Loucy (cell line): ENCODE measurements at regions not wholly inside any gene's neighbourhood (a gene's known extent, or its start where the extent isn't known, plus 50 kb on each side); places are given as distances from the start of the nearest gene placed in this dataset.

Experiments
- H2AFZ ChIP-seq: fragments of 200-600 bp; sonication (generic); 2 replicates; pipeline ENCODE4 v1.6.0; 2016; ENCODE audit warnings: antibody characterized with exemption, mild to moderate bottlenecking, low read length, moderate library complexity
- H3F3A ChIP-seq: fragments of 200-600 bp; 2 replicates; pipeline ENCODE4 v1.6.0; 2016; ENCODE audit warnings: antibody characterized with exemption, low read depth, mild to moderate bottlenecking
- H3K27me3 ChIP-seq: fragments of 200-600 bp; sonication (generic); 2 replicates; pipeline ENCODE4 v1.6.1; 2014; ENCODE audit warnings: low read length, mild to moderate bottlenecking; ENCODE audit not compliant: insufficient read depth, poor library complexity, severe bottlenecking
- H3K36me3 ChIP-seq: fragments of 200-600 bp; sonication (generic); 2 replicates; pipeline ENCODE4 v1.6.1; 2016; ENCODE audit warnings: low read length; ENCODE audit not compliant: insufficient read depth
- H3K4me1 ChIP-seq: fragments of 200-600 bp; sonication (generic); 2 replicates; pipeline ENCODE4 v1.5.1; 2014; ENCODE audit warnings: low read length, mild to moderate bottlenecking; ENCODE audit not compliant: insufficient read depth, poor library complexity, severe bottlenecking
- H3K4me2 ChIP-seq: fragments of 200-600 bp; sonication (generic); 2 replicates; pipeline ENCODE4 v1.6.0; 2014; ENCODE audit warnings: antibody characterized with exemption, low read length, low read depth, mild to moderate bottlenecking; ENCODE audit not compliant: poor library complexity, severe bottlenecking
- H3K4me3 ChIP-seq: fragments of 200-600 bp; sonication (generic); 2 replicates; pipeline ENCODE4 v1.5.1; 2014; ENCODE audit warnings: low read length, mild to moderate bottlenecking, mixed read lengths; ENCODE audit not compliant: poor library complexity, severe bottlenecking
- H3K79me2 ChIP-seq: fragments of 200-600 bp; sonication (generic); 2 replicates; pipeline ENCODE4 v1.6.1; 2014; ENCODE audit warnings: low read length; ENCODE audit not compliant: insufficient read depth
- H3K9ac ChIP-seq: fragments of 200-600 bp; sonication (generic); 2 replicates; pipeline ENCODE4 v1.6.0; 2014; ENCODE audit warnings: mild to moderate bottlenecking, low read depth, low read length, moderate library complexity; ENCODE audit not compliant: poor library complexity, severe bottlenecking
- H3K9me2 ChIP-seq: fragments of 200-600 bp; sonication (generic); replicated peaks from 2 replicates; pipeline ENCODE4 v1.6.1; 2016; ENCODE audit warnings: low read depth, low read length, mixed read lengths
- H3K9me3 ChIP-seq: fragments of 200-600 bp; sonication (generic); 2 replicates; pipeline ENCODE4 v1.6.1; 2014; ENCODE audit warnings: mild to moderate bottlenecking, antibody characterized with exemption, low read length, low read depth; ENCODE audit not compliant: insufficient read depth
- H4K20me1 ChIP-seq: fragments of 200-600 bp; sonication (generic); 2 replicates; pipeline ENCODE4 v1.6.0; 2014; ENCODE audit warnings: antibody characterized with exemption, low read length, mild to moderate bottlenecking; ENCODE audit not compliant: insufficient read depth, poor library complexity, severe bottlenecking
- EZH2phosphoT487 ChIP-seq: fragments of 200-600 bp; IDR thresholded peaks from 2 replicates; pipeline ENCODE4 v1.6.1; 2018; ENCODE audit warnings: antibody characterized with exemption, mild to moderate bottlenecking, moderate library complexity, borderline replicate concordance
- TF ChIP-seq, protein P1 (sequence below): fragments of 200-600 bp; sonication (generic); conservative IDR thresholded peaks from 2 replicates; pipeline ENCODE4 v1.5.1; 2014; ENCODE audit warnings: mild to moderate bottlenecking, antibody characterized with exemption, low read length

DNA sequence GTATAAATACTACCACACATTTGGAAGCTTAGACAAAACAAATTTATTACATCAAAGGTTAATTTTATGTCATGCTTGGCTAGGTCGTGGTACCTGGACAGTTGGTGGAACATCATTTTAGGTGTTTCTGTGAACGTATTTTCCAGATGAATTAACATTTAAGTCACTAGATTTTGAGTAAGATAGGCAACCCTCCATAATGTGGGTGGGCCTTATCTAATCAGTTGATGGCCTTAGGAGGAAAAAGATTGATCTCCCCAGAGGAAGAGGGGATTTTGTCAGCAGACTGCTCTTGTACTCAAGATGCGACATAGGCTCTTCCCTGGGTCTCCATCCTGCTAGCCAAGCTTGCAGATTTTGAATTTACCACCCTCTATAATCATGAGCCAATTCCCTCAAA, 85.0 kb downstream of the RPRM start:
- Histone ChIP-seq H3K79me2 (no peaks in the 10 kb centered on the region), H2AFZ (no peak overlapping the region), H3K4me1 (no peaks in the 10 kb centered on the region), H3K9ac (no peak overlapping the region), H3K36me3 (no peaks in the 10 kb centered on the region), H3F3A (no peaks in the 10 kb centered on the region), H3K4me2 (no peak overlapping the region), H4K20me1 (no peaks in the 10 kb centered on the region), H3K4me3 (no peak overlapping the region), H3K9me2 (no peaks in the 10 kb centered on the region), H3K27me3 (no peaks in the 10 kb centered on the region), H3K9me3 (no peaks in the 10 kb centered on the region)
- TF ChIP-seq, protein P1, sequence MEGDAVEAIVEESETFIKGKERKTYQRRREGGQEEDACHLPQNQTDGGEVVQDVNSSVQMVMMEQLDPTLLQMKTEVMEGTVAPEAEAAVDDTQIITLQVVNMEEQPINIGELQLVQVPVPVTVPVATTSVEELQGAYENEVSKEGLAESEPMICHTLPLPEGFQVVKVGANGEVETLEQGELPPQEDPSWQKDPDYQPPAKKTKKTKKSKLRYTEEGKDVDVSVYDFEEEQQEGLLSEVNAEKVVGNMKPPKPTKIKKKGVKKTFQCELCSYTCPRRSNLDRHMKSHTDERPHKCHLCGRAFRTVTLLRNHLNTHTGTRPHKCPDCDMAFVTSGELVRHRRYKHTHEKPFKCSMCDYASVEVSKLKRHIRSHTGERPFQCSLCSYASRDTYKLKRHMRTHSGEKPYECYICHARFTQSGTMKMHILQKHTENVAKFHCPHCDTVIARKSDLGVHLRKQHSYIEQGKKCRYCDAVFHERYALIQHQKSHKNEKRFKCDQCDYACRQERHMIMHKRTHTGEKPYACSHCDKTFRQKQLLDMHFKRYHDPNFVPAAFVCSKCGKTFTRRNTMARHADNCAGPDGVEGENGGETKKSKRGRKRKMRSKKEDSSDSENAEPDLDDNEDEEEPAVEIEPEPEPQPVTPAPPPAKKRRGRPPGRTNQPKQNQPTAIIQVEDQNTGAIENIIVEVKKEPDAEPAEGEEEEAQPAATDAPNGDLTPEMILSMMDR = no peak
- no peak for TF ChIP-seq EZH2phosphoT487

DNA sequence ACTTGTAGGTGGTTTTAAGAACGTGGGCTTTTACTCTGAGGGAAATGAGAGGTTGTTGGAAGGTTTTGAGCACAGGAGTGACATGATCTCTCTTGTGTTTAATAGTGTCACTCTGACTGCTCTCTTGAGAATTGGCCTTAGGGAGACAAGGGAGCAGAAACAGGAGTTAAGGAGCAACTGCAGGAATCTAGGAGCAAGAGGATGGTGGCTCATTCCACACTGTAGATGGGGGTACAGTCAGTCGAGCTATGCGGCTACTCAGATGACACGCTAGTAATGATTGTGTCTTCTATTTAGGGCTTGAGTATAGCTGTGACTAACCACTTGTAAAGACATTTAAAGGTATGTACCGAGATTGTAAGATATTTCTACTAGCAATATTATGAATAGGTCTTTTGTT, 87.4 kb downstream of the RPRM start:
- H3K9ac ChIP-seq = no peak overlapping the region
- no peak overlapping the region for H3K4me2 ChIP-seq
- H3K9me3 ChIP-seq = no peaks in the 10 kb centered on the region; the same call in 1 of the 2 replicates
- H3K9me2 ChIP-seq = no peaks in the 10 kb centered on the region
- no peak overlapping the region for H3K4me3 ChIP-seq
- no peaks in the 10 kb centered on the region for H3F3A ChIP-seq
- H4K20me1 ChIP-seq = no peaks in the 10 kb centered on the region
- no peaks in the 10 kb centered on the region for H3K79me2 ChIP-seq
- H3K27me3 ChIP-seq = no peaks in the 10 kb centered on the region
- no peaks in the 10 kb centered on the region for H3K4me1 ChIP-seq
- no peak overlapping the region for H2AFZ ChIP-seq
- H3K36me3 ChIP-seq = no peaks in the 10 kb centered on the region
- TF ChIP-seq, protein P1 = no peak
- no peak for TF ChIP-seq EZH2phosphoT487

DNA sequence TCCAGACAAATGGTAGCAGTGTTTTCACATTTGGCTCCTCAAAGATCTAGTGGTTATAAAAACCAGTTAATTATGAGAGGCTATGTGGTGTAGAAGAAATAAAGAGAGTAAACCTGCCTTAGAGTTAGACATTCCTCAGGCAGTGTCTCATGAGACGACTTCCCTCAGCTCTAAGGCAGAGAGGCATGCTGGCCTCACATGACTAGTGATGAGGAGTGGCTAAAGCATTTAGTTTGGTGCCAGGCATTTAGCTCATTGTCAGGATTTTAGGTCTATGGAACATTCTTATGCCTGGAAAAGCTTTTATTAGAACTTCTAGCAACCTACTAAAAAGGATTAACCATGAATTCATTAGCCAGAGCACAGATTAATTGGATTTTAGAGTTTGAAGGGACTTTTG, 90.3 kb downstream of the RPRM start:
- Histone ChIP-seq H4K20me1 (no peaks in the 10 kb centered on the region), H3K9me2 (no peaks in the 10 kb centered on the region), H3K9ac (no peak overlapping the region), H3K9me3 (no peaks in the 10 kb centered on the region; the same call in 1 of the 2 replicates), H3K4me2 (no peak overlapping the region), H3F3A (no peaks in the 10 kb centered on the region), H3K36me3 (no peaks in the 10 kb centered on the region), H3K4me3 (no peak overlapping the region), H3K4me1 (no peaks in the 10 kb centered on the region), H2AFZ (no peak overlapping the region), H3K79me2 (no peaks in the 10 kb centered on the region), H3K27me3 (no peaks in the 10 kb centered on the region)
- TF ChIP-seq, protein P1 = no peak
- no peak for TF ChIP-seq EZH2phosphoT487
